RWPE1 (cell line): ENCODE measurements at regions not wholly inside any gene's neighbourhood (a gene's known extent, or its start where the extent isn't known, plus 50 kb on each side); places are given as distances from the start of the nearest gene placed in this dataset.
"Not testable (repeated sequence)": the region's sequence is repeated elsewhere in the genome, so short reads cannot be mapped to it uniquely, and the experiment has no call there.

Experiments used
- CTCF ChIA-PET: fragments of 350-600 bp; sonication (Branson Sonifier 250); formaldehyde crosslinking; extraction: SDS; loops from one replicate; lab custom pipeline; 2021; lab: Yijun Ruan, JAX
- POLR2A ChIA-PET: fragments of 400-600 bp; formaldehyde crosslinking; extraction: SDS; loops from one replicate; lab custom pipeline; 2020; ENCODE audit warnings: antibody characterized with exemption; ENCODE audit not compliant: low non-redundant PET; lab: Yijun Ruan, JAX
- DNase-seq: peaks from one replicate; pipeline ENCODE4 v3.0.0; 2012; ENCODE audit warnings: low spot score
- H3K27ac ChIP-seq: fragments of 450-650 bp; 2 replicates; pipeline ENCODE4 v1.5.1; 2017
- CTCF ChIP-seq: fragments of 450-650 bp; conservative IDR thresholded peaks from 2 replicates; pipeline ENCODE4 v1.5.1; 2017; ENCODE audit warnings: low read depth, mild to moderate bottlenecking

GRCh38 chr1:187685333-187685732 lies 856.6 kb downstream of the PLA2G4A start:
- ChIA-PET CTCF (interaction anchor here (0.7 kb wide), 1 partner anchor 30 kb away, joined by 3 read pairs; no protein-coding TSS in a partner anchor), POLR2A (no interaction called here)
- no peak for TF ChIP-seq CTCF
- DNase-seq = peak; percentile 53
- H3K27ac ChIP-seq = no peak overlapping the region

GRCh38 chr1:187689129-187689528 lies 860.4 kb downstream of the PLA2G4A start:
- DNase-seq = peak; percentile 6
- no peak overlapping the region for H3K27ac ChIP-seq
- TF ChIP-seq CTCF = no peak
- CTCF ChIA-PET = no interaction called here
- POLR2A ChIA-PET = no interaction called here

- ChIA-PET CTCF (interaction anchor here (0.6 kb wide), 1 partner anchor 54 kb away, joined by 3 read pairs; no protein-coding TSS in a partner anchor), POLR2A (no interaction called here)
- H3K27ac ChIP-seq = no peak overlapping the region
- DNase-seq = peak; percentile 91
- TF ChIP-seq CTCF = no peak
These were observed 862.7 kb downstream of the PLA2G4A start for GRCh38 chr1:187691439-187691838.

GRCh38 chr1:187692799-187693198 lies 864.0 kb downstream of the PLA2G4A start:
- ChIA-PET POLR2A (no interaction called here), CTCF (no interaction called here)
- no peak overlapping the region for H3K27ac ChIP-seq
- TF ChIP-seq CTCF = no peak
- DNase-seq = no peak

GRCh38 chr1:187696073-187696472 lies 867.3 kb downstream of the PLA2G4A start:
- peak overlapping the region; percentile 46 for H3K27ac ChIP-seq
- ChIA-PET POLR2A (interaction anchor here (0.6 kb wide), 1 partner anchor 15 kb away, joined by 3 read pairs; no protein-coding TSS in a partner anchor), CTCF (no interaction called here)
- TF ChIP-seq CTCF = no peak
- no peak for DNase-seq

- H3K27ac ChIP-seq, POLR2A ChIA-PET, DNase-seq, CTCF ChIA-PET: not testable (repeated sequence)
These were observed 874.7 kb downstream of the PLA2G4A start for GRCh38 chr1:187703138-187704130.

GRCh38 chr1:187714470-187714869 lies 885.7 kb downstream of the PLA2G4A start:
- no peak overlapping the region for H3K27ac ChIP-seq
- no peak for DNase-seq
- no peak for TF ChIP-seq CTCF
- POLR2A ChIA-PET = no interaction called here
- CTCF ChIA-PET = no interaction called here
